ENCODE measurements at regions not wholly inside any gene's neighbourhood (a gene's known extent, or its start where the extent isn't known, plus 50 kb on each side); places are given as distances from the start of the nearest gene placed in this dataset.

GRCh38 chr2:234869164-234869563, 82.7 kb upstream of the SH3BP4 start:
- no peak for DNase-seq
- Histone ChIP-seq H2BK120ac (ENCODE audit: low read depth, low read length, poor library complexity, severe bottlenecking) (no peak overlapping the region), H2AFZ (ENCODE audit: low read length) (no peak overlapping the region), H2BK12ac (ENCODE audit: insufficient read length, low read depth, low read length) (no peak overlapping the region), H4K91ac (ENCODE audit: insufficient read length, low read depth, low read length) (no peak overlapping the region), H3K79me2 (ENCODE audit: insufficient read depth, low read length) (no peaks in the 10 kb centered on the region), H3K27ac (ENCODE audit: insufficient read length, low read depth, low read length) (no peak overlapping the region), H2BK20ac (ENCODE audit: low read depth, low read length, poor library complexity, severe bottlenecking) (no peak overlapping the region), H3T11ph (ENCODE audit: low read length) (no peak overlapping the region), H4K8ac (replicated peaks; ENCODE audit: insufficient read length, low read depth, low read length) (no peak overlapping the region), H3K56ac (ENCODE audit: insufficient read length, low read depth, low read length) (no peak overlapping the region), H4K20me1 (ENCODE audit: control insufficient read depth, insufficient read depth, insufficient read length) (no peaks in the 10 kb centered on the region), H2BK15ac (ENCODE audit: low read depth, low read length) (no peak overlapping the region), H3K23ac (ENCODE audit: insufficient read length, low read depth, low read length) (no peak overlapping the region), H3K9me3 (ENCODE audit: control insufficient read depth, low read depth, low read length) (no peaks in the 10 kb centered on the region), H2BK5ac (ENCODE audit: insufficient read length, low read length) (no peak overlapping the region), H3K4me2 (ENCODE audit: insufficient read depth, insufficient read length, low read length) (no peak overlapping the region), H3K4me1 (ENCODE audit: insufficient read depth, low read length) (no peaks in the 10 kb centered on the region), H4K5ac (ENCODE audit: insufficient read length, low read depth, low read length) (no peak overlapping the region), H3K23me2 (ENCODE audit: insufficient read length, low read depth, low read length, poor library complexity, severe bottlenecking) (no peaks in the 10 kb centered on the region), H3K9ac (ENCODE audit: extremely low read depth, insufficient read length, low read length) (no peak overlapping the region), H2AK5ac (ENCODE audit: insufficient read length, low read length) (no peak overlapping the region), H3K79me1 (ENCODE audit: insufficient read depth, low read depth, low read length, poor library complexity, severe bottlenecking) (no peaks in the 10 kb centered on the region), H3K4ac (ENCODE audit: low read depth, low read length) (no peak overlapping the region), H3K14ac (ENCODE audit: insufficient read depth, low read length) (no peak overlapping the region), H3K27me3 (ENCODE audit: insufficient read depth, low read length) (no peaks in the 10 kb centered on the region), H3K18ac (ENCODE audit: insufficient read length, low read depth, low read length) (no peak overlapping the region)
- Mint-ChIP-seq H3K4me1 (peaks cover 5 to 15% of the 10 kb centered on the region in 2 experiments; a peak in 3 of 4 replicates), H3K9me3 (peaks cover 24 to 26% of the 10 kb centered on the region in 2 experiments), H3K27me3 (ENCODE audit: low read depth) (no peaks in the 10 kb centered on the region), H3K36me3 (ENCODE audit: insufficient read depth in 1 of 3, low read depth in 3 of 3) (peaks cover 12 to 42% (median 13%) of the 10 kb centered on the region in 3 experiments), H3K27ac (no peak overlapping the region), H3K4me3 (no peak overlapping the region)
- TF ChIP-seq CTCF (conservative IDR thresholded peaks at IDR 0.05), result no peak
- WGBS (ENCODE audit: extremely low coverage, insufficient read length, low lambda C conversion rate), result no CpG with 5 or more reads among the region's 2 CpGs
